ENCODE measurements at regions not wholly inside any gene's neighbourhood (a gene's known extent, or its start where the extent isn't known, plus 50 kb on each side); places are given as distances from the start of the nearest gene placed in this dataset.
"Not testable (repeated sequence)": the region's sequence is repeated elsewhere in the genome, so short reads cannot be mapped to it uniquely, and the experiment has no call there.

DNA sequence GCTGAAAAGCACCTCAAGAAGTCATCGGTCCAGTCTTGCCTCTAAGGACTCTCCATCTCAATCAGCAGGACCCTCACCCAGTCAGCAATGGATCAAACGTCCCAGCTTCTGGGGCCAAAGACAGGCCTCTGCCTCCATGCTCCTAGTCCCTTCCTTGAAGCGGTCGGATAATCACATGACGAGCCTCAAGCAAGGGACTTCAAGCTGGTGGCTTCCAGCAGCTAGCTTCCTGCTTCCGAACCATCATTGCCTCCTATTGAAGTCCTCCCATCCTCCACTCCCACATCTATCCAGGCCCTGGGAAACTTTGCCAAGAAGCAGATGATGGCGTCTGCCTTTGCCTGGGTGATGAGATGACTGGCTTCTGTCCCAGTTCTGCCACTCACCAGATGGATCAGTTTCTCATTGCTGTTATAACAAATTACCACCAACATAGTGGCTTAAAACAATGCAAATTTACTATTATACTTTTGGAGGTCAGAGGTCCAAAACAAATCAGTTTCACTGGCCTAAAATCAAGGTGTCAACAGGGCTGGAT lies 135.2 kb upstream of the MAMLD1 start:
- H3K9me3 ChIP-seq (ENCODE audit: control insufficient read depth in 3 of 3, low read length in 3 of 3): no peaks in the 10 kb centered on the region
- peaks cover 0 to 10% (median 6%) of the 10 kb centered on the region in 3 donors for H3K4me1 ChIP-seq (ENCODE audit: control insufficient read depth in 3 of 3, insufficient read depth in 3 of 3, low read length in 3 of 3)
- no peak overlapping the region for H3K9ac ChIP-seq (ENCODE audit: low read depth in 1 of 3, low read length in 3 of 3)
- H3K36me3 ChIP-seq (ENCODE audit: control insufficient read depth in 3 of 3, insufficient read depth in 3 of 3, low read length in 3 of 3): no peaks in the 10 kb centered on the region
- no peak overlapping the region for H3K27ac ChIP-seq (ENCODE audit: low read depth, low read length)
- H3K27me3 ChIP-seq (ENCODE audit: control insufficient read depth in 3 of 3, insufficient read depth in 3 of 3, low read length in 3 of 3): no peaks in the 10 kb centered on the region
- no peak overlapping the region for H3K4me3 ChIP-seq (ENCODE audit: low read length in 3 of 3)

DNA sequence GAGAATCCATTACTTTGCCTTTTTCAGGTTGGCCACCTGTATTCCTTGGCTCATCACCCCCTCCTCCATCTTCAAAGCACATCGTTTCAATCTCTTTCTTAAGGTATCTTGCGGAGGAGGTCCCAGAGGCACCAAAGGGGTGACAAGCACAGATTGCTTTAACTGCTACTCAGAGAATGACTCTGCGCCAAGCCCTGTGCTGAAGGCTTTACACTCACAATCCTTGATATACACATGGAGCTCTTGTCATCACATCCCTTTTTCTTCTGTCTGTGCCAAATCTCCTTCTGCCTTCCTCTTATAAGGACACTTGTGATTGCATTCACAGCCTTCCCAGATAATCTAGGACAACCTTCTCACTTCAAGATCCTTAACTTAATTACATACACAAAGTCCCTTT lies 134.7 kb upstream of the MAMLD1 start:
- Histone ChIP-seq H3K27me3 (ENCODE audit: control insufficient read depth in 3 of 3, insufficient read depth in 3 of 3, low read length in 3 of 3) (no peaks in the 10 kb centered on the region), H3K36me3 (ENCODE audit: control insufficient read depth in 3 of 3, insufficient read depth in 3 of 3, low read length in 3 of 3) (no peaks in the 10 kb centered on the region), H3K9me3 (ENCODE audit: control insufficient read depth in 3 of 3, low read length in 3 of 3) (no peaks in the 10 kb centered on the region), H3K4me1 (ENCODE audit: control insufficient read depth in 3 of 3, insufficient read depth in 3 of 3, low read length in 3 of 3) (peaks cover 0 to 10% (median 6%) of the 10 kb centered on the region in 3 donors), H3K9ac (ENCODE audit: low read depth in 1 of 3, low read length in 3 of 3) (no peak overlapping the region), H3K4me3 (ENCODE audit: low read length in 3 of 3) (no peak overlapping the region), H3K27ac (ENCODE audit: low read depth, low read length) (no peak overlapping the region)

GRCh38 chrX:150229030-150229429 lies 134.1 kb upstream of the MAMLD1 start:
- Histone ChIP-seq H3K4me3 (ENCODE audit: low read length in 3 of 3) (no peak overlapping the region), H3K36me3 (ENCODE audit: control insufficient read depth in 3 of 3, insufficient read depth in 3 of 3, low read length in 3 of 3) (no peaks in the 10 kb centered on the region), H3K9ac (ENCODE audit: low read depth in 1 of 3, low read length in 3 of 3) (no peak overlapping the region), H3K9me3 (ENCODE audit: control insufficient read depth in 3 of 3, low read length in 3 of 3) (no peaks in the 10 kb centered on the region), H3K4me1 (ENCODE audit: control insufficient read depth in 3 of 3, insufficient read depth in 3 of 3, low read length in 3 of 3) (peaks cover 0 to 10% (median 6%) of the 10 kb centered on the region in 3 donors), H3K27ac (ENCODE audit: low read depth, low read length) (no peak overlapping the region), H3K27me3 (ENCODE audit: control insufficient read depth in 3 of 3, insufficient read depth in 3 of 3, low read length in 3 of 3) (no peaks in the 10 kb centered on the region)

DNA sequence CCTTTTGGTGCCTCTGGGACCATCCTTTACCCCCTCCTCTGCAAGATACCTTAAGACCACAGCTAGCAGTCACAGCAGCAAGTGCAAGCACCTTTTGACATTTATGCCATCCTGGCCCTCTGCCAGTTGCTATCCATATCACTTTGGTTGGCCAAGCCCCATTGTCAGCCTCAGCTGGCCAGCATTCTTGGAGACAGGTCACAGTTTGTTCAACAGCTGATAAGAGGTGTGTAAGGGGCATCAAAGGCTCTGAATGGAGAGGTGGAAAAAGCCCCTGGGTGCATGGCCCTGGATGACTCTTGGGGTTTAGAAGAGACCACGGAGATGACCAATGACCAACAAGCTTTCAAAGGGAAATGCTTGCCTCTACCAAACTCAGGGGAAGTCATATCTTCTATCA lies 133.6 kb upstream of the MAMLD1 start:
- H3K4me3 ChIP-seq (ENCODE audit: low read length in 3 of 3): no peak overlapping the region
- H3K9me3 ChIP-seq (ENCODE audit: control insufficient read depth in 3 of 3, low read length in 3 of 3): no peaks in the 10 kb centered on the region
- H3K27ac ChIP-seq (ENCODE audit: low read depth, low read length): no peak overlapping the region
- peaks cover 0 to 10% (median 6%) of the 10 kb centered on the region in 3 donors for H3K4me1 ChIP-seq (ENCODE audit: control insufficient read depth in 3 of 3, insufficient read depth in 3 of 3, low read length in 3 of 3)
- no peaks in the 10 kb centered on the region for H3K36me3 ChIP-seq (ENCODE audit: control insufficient read depth in 3 of 3, insufficient read depth in 3 of 3, low read length in 3 of 3)
- no peaks in the 10 kb centered on the region for H3K27me3 ChIP-seq (ENCODE audit: control insufficient read depth in 3 of 3, insufficient read depth in 3 of 3, low read length in 3 of 3)
- no peak overlapping the region for H3K9ac ChIP-seq (ENCODE audit: low read depth in 1 of 3, low read length in 3 of 3)

DNA sequence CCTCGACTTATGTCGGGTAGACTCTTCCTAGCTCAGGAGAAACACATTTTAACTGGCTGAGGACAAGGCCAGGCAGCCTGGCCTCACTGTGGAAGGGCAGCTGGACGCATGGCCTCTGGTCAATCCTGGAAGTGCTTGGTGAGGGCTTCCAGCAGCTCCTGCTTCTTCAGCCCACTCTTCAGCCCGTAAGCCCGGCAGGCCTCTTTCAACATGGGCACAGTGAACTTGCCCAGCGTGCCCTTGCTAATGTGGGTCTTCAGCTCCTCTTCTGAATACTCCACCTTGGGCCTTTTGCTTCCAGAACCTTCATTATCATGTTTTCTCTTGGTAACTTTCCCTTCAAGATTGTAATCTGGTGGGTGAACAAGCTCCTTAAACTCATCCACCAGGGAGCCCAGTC lies 132.2 kb upstream of the MAMLD1 start:
- not testable (repeated sequence) for H3K9me3 ChIP-seq (ENCODE audit: control insufficient read depth in 3 of 3, low read length in 3 of 3); H3K4me3 ChIP-seq (ENCODE audit: low read length in 3 of 3); H3K9ac ChIP-seq (ENCODE audit: low read depth in 1 of 3, low read length in 3 of 3); H3K36me3 ChIP-seq (ENCODE audit: control insufficient read depth in 3 of 3, insufficient read depth in 3 of 3, low read length in 3 of 3); H3K27ac ChIP-seq (ENCODE audit: low read depth, low read length); H3K27me3 ChIP-seq (ENCODE audit: control insufficient read depth in 3 of 3, insufficient read depth in 3 of 3, low read length in 3 of 3); H3K4me1 ChIP-seq (ENCODE audit: control insufficient read depth in 3 of 3, insufficient read depth in 3 of 3, low read length in 3 of 3)

GRCh38 chrX:150231368-150231767 lies 131.7 kb upstream of the MAMLD1 start:
- H3K9ac ChIP-seq (ENCODE audit: low read depth in 1 of 3, low read length in 3 of 3); H3K9me3 ChIP-seq (ENCODE audit: control insufficient read depth in 3 of 3, low read length in 3 of 3); H3K4me3 ChIP-seq (ENCODE audit: low read length in 3 of 3); H3K27me3 ChIP-seq (ENCODE audit: control insufficient read depth in 3 of 3, insufficient read depth in 3 of 3, low read length in 3 of 3); H3K4me1 ChIP-seq (ENCODE audit: control insufficient read depth in 3 of 3, insufficient read depth in 3 of 3, low read length in 3 of 3); H3K36me3 ChIP-seq (ENCODE audit: control insufficient read depth in 3 of 3, insufficient read depth in 3 of 3, low read length in 3 of 3); H3K27ac ChIP-seq (ENCODE audit: low read depth, low read length): not testable (repeated sequence)

DNA sequence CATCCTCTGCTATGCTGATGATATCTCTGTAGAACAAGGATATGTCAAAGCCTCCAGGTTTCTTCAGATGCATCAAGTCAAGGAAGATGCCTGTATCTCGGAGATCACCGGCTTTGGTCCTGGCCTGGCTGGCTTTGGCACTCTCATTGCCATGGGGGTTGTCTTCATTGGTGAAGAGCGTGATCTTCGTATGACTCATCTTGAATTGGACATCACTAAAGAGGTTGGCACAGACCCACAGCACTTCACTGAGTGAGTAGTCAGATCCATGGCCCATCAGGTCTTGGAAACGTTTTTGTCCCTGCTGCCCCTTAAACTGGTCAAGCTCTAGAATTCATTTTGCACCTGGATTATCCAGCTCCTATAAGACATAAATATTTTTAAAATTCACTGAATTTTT lies 130.9 kb upstream of the MAMLD1 start:
- not testable (repeated sequence) for H3K9me3 ChIP-seq (ENCODE audit: control insufficient read depth in 3 of 3, low read length in 3 of 3); H3K36me3 ChIP-seq (ENCODE audit: control insufficient read depth in 3 of 3, insufficient read depth in 3 of 3, low read length in 3 of 3); H3K27me3 ChIP-seq (ENCODE audit: control insufficient read depth in 3 of 3, insufficient read depth in 3 of 3, low read length in 3 of 3); H3K9ac ChIP-seq (ENCODE audit: low read depth in 1 of 3, low read length in 3 of 3); H3K4me3 ChIP-seq (ENCODE audit: low read length in 3 of 3); H3K27ac ChIP-seq (ENCODE audit: low read depth, low read length); H3K4me1 ChIP-seq (ENCODE audit: control insufficient read depth in 3 of 3, insufficient read depth in 3 of 3, low read length in 3 of 3)

GRCh38 chrX:150234126-150234525 lies 129.0 kb upstream of the MAMLD1 start:
- no peak overlapping the region for H3K4me3 ChIP-seq (ENCODE audit: low read length in 3 of 3)
- no peaks in the 10 kb centered on the region for H3K36me3 ChIP-seq (ENCODE audit: control insufficient read depth in 3 of 3, insufficient read depth in 3 of 3, low read length in 3 of 3)
- no peaks in the 10 kb centered on the region for H3K9me3 ChIP-seq (ENCODE audit: control insufficient read depth in 3 of 3, low read length in 3 of 3)
- no peaks in the 10 kb centered on the region for H3K27me3 ChIP-seq (ENCODE audit: control insufficient read depth in 3 of 3, insufficient read depth in 3 of 3, low read length in 3 of 3)
- no peak overlapping the region for H3K27ac ChIP-seq (ENCODE audit: low read depth, low read length)
- no peak overlapping the region for H3K9ac ChIP-seq (ENCODE audit: low read depth in 1 of 3, low read length in 3 of 3)
- H3K4me1 ChIP-seq (ENCODE audit: control insufficient read depth in 3 of 3, insufficient read depth in 3 of 3, low read length in 3 of 3): peaks cover 0 to 4% (median 4%) of the 10 kb centered on the region in 3 donors

- Histone ChIP-seq H3K9ac (ENCODE audit: low read depth in 1 of 3, low read length in 3 of 3) (no peak overlapping the region), H3K27ac (ENCODE audit: low read depth, low read length) (no peak overlapping the region), H3K27me3 (ENCODE audit: control insufficient read depth in 3 of 3, insufficient read depth in 3 of 3, low read length in 3 of 3) (no peaks in the 10 kb centered on the region), H3K9me3 (ENCODE audit: control insufficient read depth in 3 of 3, low read length in 3 of 3) (no peaks in the 10 kb centered on the region), H3K36me3 (ENCODE audit: control insufficient read depth in 3 of 3, insufficient read depth in 3 of 3, low read length in 3 of 3) (no peaks in the 10 kb centered on the region), H3K4me3 (ENCODE audit: low read length in 3 of 3) (no peak overlapping the region), H3K4me1 (ENCODE audit: control insufficient read depth in 3 of 3, insufficient read depth in 3 of 3, low read length in 3 of 3) (no peaks in the 10 kb centered on the region)
These were observed 126.8 kb upstream of the MAMLD1 start for GRCh38 chrX:150236327-150236726.

DNA sequence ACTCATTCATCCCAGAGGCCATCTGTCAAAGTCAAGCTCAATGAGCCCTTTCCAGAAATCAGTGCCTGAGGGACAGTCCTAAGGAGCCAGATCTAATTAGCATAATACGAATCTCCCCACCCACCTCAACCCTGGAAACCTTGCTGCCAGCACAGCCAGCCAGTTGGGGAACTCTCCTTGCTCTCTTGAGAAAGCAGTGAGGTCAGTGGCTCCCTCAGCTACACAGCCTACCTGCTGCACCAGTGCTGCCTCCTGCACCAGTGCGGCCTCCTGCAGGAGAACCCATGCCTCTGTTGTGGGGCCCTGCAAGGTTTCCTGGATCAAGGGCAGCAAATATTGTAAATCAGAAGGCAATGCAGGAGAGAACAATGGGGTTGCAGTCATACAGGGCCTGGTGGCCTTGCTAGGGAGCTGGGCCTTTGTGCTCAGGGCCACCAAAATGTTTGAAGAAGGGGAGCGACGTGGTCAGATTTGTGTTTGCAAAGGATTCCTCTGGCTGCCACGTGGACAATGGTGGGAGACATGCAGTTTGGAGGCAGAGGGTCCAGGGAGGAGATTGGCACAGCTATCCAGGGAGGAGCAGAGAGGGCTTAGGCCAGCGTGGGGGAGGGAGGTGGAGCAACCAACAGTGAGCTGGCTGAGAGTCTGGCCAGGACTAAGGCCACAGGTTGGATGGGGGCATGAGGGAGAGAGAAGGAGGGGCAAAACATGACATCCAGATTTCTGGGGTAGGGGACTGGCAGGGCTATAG lies 124.3 kb upstream of the MAMLD1 start:
- no peak overlapping the region for H3K4me3 ChIP-seq (ENCODE audit: low read length in 3 of 3)

More for the DNA sequence above, 124.3 kb upstream of the MAMLD1 start:
- H3K9ac ChIP-seq (ENCODE audit: low read depth in 1 of 3, low read length in 3 of 3): no peak overlapping the region
- no peaks in the 10 kb centered on the region for H3K4me1 ChIP-seq (ENCODE audit: control insufficient read depth in 3 of 3, insufficient read depth in 3 of 3, low read length in 3 of 3)
- no peak overlapping the region for H3K27ac ChIP-seq (ENCODE audit: low read depth, low read length)
- H3K36me3 ChIP-seq (ENCODE audit: control insufficient read depth in 3 of 3, insufficient read depth in 3 of 3, low read length in 3 of 3): no peaks in the 10 kb centered on the region
- H3K27me3 ChIP-seq (ENCODE audit: control insufficient read depth in 3 of 3, insufficient read depth in 3 of 3, low read length in 3 of 3): no peaks in the 10 kb centered on the region
- no peaks in the 10 kb centered on the region for H3K9me3 ChIP-seq (ENCODE audit: control insufficient read depth in 3 of 3, low read length in 3 of 3)
